ENCODE measurements at regions not wholly inside any gene's neighbourhood (a gene's known extent, or its start where the extent isn't known, plus 50 kb on each side); places are given as distances from the start of the nearest gene placed in this dataset.

GRCh38 chr11:42490506-42490905, 821.3 kb upstream of the API5 start:
- no peaks in the 10 kb centered on the region for H3K27me3 Mint-ChIP-seq
- H3K27ac Mint-ChIP-seq = no peak overlapping the region
- ATAC-seq (no peak), DNase-seq (no peak)
- no peak overlapping the region for H3K4me3 Mint-ChIP-seq
- H3K4me1 Mint-ChIP-seq = no peaks in the 10 kb centered on the region
- peaks cover 0 to 10% of the 10 kb centered on the region in 2 donors for H3K9me3 Mint-ChIP-seq

DNA sequence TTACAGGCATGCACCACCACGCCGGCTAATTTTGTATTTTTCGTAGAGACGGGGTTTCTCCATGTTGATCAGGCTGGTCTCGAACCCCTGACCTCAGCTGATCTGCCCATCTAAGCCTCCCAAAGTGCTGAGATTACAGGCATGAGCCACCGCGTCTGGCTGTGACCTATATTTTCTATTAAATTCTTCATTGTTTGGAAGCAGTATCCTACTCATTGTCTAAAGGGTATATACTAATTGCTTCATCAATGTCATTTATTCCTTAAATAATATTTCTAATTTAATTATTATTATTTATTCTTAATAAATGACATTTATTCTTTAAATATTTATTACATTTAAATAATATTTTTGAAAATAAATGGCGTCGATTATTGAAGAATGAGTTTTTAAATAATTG, 817.3 kb upstream of the API5 start:
- no peak overlapping the region for H3K4me3 Mint-ChIP-seq
- ATAC-seq (no peak), DNase-seq (no peak)
- H3K27me3 Mint-ChIP-seq = no peaks in the 10 kb centered on the region
- no peaks in the 10 kb centered on the region for H3K4me1 Mint-ChIP-seq
- H3K9me3 Mint-ChIP-seq = peaks cover 0 to 14% of the 10 kb centered on the region in 2 donors
- H3K27ac Mint-ChIP-seq = no peak overlapping the region

DNA sequence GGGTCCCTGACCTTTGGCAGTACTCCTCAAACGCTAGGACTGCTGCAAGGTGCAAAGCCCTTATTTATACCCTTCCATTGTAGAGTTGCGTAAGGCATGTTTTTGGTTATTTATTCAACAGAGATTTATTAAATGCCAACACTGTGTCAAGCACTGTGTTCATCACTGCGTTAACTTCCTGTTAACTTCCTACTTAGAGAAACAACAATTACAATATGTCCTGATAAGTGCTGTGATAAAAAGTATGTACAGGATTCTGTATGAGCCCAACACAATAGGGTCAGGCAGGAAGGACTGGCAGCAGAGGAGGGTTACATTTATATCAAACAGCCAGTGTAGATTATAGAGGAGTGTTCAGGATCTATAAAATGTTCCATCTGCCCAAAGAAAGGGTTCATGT, 812.8 kb upstream of the API5 start:
- ATAC-seq (no peak), DNase-seq (no peak)
- Mint-ChIP-seq H3K27me3 (no peaks in the 10 kb centered on the region), H3K4me3 (no peak overlapping the region), H3K9me3 (peaks cover 4 to 7% of the 10 kb centered on the region in 2 donors), H3K27ac (no peak overlapping the region), H3K4me1 (no peaks in the 10 kb centered on the region)

DNA sequence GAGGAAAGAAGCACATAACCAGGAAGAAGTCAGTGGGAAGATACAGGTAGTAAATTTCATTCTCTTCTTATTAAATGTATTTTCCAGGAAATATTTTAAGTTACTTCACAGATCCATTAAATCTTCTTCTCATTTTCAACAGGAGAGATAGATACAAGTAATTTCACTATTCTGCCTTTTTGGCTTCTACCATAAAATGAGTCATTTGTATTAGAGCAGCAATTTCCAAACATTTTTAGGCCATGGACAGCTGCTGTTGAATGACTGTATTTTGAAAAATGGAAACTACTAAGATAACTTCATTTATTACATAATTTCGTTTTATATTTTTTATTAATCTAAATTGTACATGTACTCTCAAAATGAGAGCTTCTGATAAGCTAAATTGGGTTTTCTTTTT, 809.6 kb upstream of the API5 start:
- ATAC-seq (no peak), DNase-seq (no peak)
- Mint-ChIP-seq H3K4me1 (no peaks in the 10 kb centered on the region), H3K9me3 (peaks cover 9 to 17% of the 10 kb centered on the region in 2 donors), H3K27me3 (no peaks in the 10 kb centered on the region), H3K27ac (no peak overlapping the region), H3K4me3 (no peak overlapping the region)

GRCh38 chr11:42521994-42522393, 789.8 kb upstream of the API5 start:
- no peaks in the 10 kb centered on the region for H3K27me3 Mint-ChIP-seq
- no peaks in the 10 kb centered on the region for H3K4me1 Mint-ChIP-seq
- H3K9me3 Mint-ChIP-seq = peaks cover 0 to 9% of the 10 kb centered on the region in 2 donors
- ATAC-seq (no peak), DNase-seq (no peak)
- no peak overlapping the region for H3K4me3 Mint-ChIP-seq
- H3K27ac Mint-ChIP-seq = no peak overlapping the region

DNA sequence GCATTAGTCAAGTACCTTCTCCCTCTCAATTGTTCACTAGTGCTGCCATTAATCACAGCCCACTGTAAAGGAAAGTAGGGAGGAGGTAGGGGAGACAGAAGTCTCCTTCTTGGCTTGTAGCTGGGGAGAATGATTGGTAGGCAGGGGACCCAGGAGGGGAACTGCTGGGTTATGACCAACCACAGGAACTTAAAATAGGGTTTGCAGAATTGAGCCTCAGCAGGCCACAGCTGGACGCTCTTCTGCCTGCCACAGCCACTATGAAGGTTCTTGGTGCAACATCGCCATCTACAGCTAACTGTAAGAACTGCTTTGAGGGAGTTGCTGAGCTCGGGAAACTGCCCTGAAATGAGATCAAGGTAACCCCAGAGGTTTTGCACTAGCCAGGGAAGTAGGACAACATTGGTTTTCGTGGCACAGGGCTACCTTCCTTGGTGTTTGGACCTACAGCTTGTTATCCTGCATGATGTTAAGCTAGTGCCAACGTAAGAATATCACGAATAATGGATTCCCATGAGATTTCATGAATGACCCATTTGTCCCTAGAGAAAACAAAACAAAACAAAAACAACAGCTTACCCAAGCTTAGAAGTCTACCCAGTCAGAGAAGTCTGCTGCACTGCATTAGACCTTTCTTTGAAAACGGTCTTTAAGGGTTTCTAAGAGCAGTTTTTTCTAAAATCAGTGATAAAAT, 787.1 kb upstream of the API5 start:
- ATAC-seq (no peak), DNase-seq (peak; percentile 15 to 17)
- Mint-ChIP-seq H3K27me3 (no peaks in the 10 kb centered on the region), H3K4me3 (no peak overlapping the region), H3K27ac (no peak overlapping the region), H3K4me1 (no peaks in the 10 kb centered on the region), H3K9me3 (peaks cover 0 to 9% of the 10 kb centered on the region in 2 donors)

GRCh38 chr11:42526426-42526825, 785.4 kb upstream of the API5 start:
- H3K4me3 Mint-ChIP-seq = no peak overlapping the region
- DNase-seq = no peak

GRCh38 chr11:42528471-42528870, 783.3 kb upstream of the API5 start:
- ATAC-seq (no peak), DNase-seq (no peak)
- Mint-ChIP-seq H3K4me3 (no peak overlapping the region), H3K27me3 (no peaks in the 10 kb centered on the region), H3K4me1 (no peaks in the 10 kb centered on the region), H3K9me3 (peaks cover 0 to 8% of the 10 kb centered on the region in 2 donors), H3K27ac (no peak overlapping the region)

More at GRCh38 chr11:42526426-42526825, 785.4 kb upstream of the API5 start:
- no peak for ATAC-seq
- Mint-ChIP-seq H3K9me3 (peaks cover 0 to 10% of the 10 kb centered on the region in 2 donors), H3K4me1 (no peaks in the 10 kb centered on the region), H3K27ac (no peak overlapping the region), H3K27me3 (no peaks in the 10 kb centered on the region)

GRCh38 chr11:42528911-42529310, 782.9 kb upstream of the API5 start:
- DNase-seq (no peak), ATAC-seq (no peak)
- Mint-ChIP-seq H3K4me3 (no peak overlapping the region), H3K27me3 (no peaks in the 10 kb centered on the region), H3K4me1 (no peaks in the 10 kb centered on the region), H3K27ac (peak overlapping the region in 1 of 2 donors; percentile 57), H3K9me3 (peaks cover 0 to 6% of the 10 kb centered on the region in 2 donors)

- ATAC-seq (no peak), DNase-seq (no peak)
- Mint-ChIP-seq H3K27ac (no peak overlapping the region), H3K9me3 (peaks cover 0 to under 1% of the 10 kb centered on the region in 2 donors), H3K27me3 (no peaks in the 10 kb centered on the region), H3K4me3 (no peak overlapping the region), H3K4me1 (no peaks in the 10 kb centered on the region)
These were observed 775.0 kb upstream of the API5 start for GRCh38 chr11:42536611-42537360.

DNA sequence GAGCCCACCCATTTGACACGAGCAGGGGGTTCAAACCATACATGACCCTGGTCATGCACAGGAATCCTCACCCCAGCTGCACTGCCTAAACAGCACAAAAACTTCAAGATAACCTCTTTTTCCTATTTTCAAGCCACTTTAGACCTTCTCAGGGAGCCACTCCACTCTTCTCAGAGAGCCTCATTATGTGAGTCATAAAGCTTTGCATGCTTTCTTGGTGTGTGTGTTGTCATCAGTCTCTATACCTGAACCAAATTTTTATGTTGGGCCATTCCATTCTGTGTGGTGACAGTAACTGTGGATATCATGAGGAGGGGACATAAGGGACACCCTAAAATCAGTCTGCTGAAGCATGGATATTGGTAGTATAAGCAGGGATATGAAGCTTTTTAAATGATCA, 769.5 kb upstream of the API5 start:
- Mint-ChIP-seq H3K27me3 (no peaks in the 10 kb centered on the region), H3K27ac (no peak overlapping the region), H3K9me3 (peaks cover 0 to 4% of the 10 kb centered on the region in 2 donors), H3K4me1 (no peaks in the 10 kb centered on the region), H3K4me3 (no peak overlapping the region)
- DNase-seq (no peak), ATAC-seq (no peak)

DNA sequence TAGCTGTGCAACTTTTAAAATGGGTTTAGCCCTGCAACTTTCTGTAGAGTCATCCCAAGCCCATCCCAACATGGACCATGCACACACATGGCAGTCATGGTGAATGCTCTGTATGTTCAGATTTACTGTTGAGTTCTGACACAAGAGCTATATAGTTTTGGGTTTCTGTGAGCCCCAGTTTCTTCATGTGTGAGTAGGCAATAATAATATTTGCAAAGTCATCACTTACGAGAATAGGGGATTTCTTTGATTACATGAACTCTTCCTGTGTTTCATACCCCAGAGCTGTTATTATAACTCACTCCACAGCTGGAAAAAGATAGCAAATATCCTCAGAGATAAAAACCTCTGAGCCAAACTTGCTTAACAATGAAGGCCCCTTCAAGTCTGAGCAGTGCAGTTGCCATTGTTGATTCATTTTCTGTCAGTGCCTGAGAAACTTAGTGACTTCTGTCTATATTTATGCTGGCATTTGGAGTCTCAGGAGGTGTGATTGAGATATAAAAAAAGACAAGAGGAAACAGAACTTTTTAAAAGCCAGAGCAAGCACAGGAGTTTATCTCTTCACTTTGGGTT, 767.9 kb upstream of the API5 start:
- no peak overlapping the region for H3K27ac Mint-ChIP-seq
- no peak overlapping the region for H3K4me3 Mint-ChIP-seq
- ATAC-seq (no peak), DNase-seq (no peak)
- H3K9me3 Mint-ChIP-seq = peaks cover 4 to 8% of the 10 kb centered on the region in 2 donors
- H3K27me3 Mint-ChIP-seq = no peaks in the 10 kb centered on the region
- no peaks in the 10 kb centered on the region for H3K4me1 Mint-ChIP-seq

- DNase-seq (no peak), ATAC-seq (no peak)
- H3K9me3 Mint-ChIP-seq = peaks cover 4 to 8% of the 10 kb centered on the region in 2 donors
- no peak overlapping the region for H3K27ac Mint-ChIP-seq
- no peaks in the 10 kb centered on the region for H3K4me1 Mint-ChIP-seq
- no peaks in the 10 kb centered on the region for H3K27me3 Mint-ChIP-seq
- no peak overlapping the region for H3K4me3 Mint-ChIP-seq
These were observed 767.1 kb upstream of the API5 start for GRCh38 chr11:42544726-42545125.

DNA sequence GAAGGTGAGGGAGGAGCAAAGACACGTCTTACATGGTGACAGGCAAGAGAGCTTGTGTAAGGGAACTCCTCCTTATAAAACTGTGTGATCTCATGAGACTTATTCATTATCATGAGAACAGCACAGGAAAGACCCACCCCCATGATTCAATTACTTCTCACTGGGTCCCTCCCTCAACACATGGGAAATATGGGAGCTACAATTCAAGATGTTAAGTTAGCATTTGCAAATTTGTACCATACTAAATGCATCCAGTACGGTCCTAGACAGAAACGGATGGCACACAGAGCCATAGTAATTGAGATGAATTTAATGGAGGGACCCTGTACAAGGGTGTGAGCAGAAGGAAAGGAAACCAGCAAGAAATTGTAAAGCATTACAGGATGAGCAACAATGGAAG, 765.8 kb upstream of the API5 start:
- DNase-seq = no peak
- Mint-ChIP-seq H3K4me1 (no peaks in the 10 kb centered on the region), H3K9me3 (peaks cover 4 to 8% of the 10 kb centered on the region in 2 donors), H3K4me3 (no peak overlapping the region), H3K27me3 (no peaks in the 10 kb centered on the region), H3K27ac (no peak overlapping the region)
- ATAC-seq = no peak

- ATAC-seq = no peak
- Mint-ChIP-seq H3K27me3 (no peaks in the 10 kb centered on the region), H3K4me3 (no peak overlapping the region), H3K27ac (no peak overlapping the region), H3K9me3 (peaks cover 0 to 8% of the 10 kb centered on the region in 2 donors), H3K4me1 (no peaks in the 10 kb centered on the region)
- DNase-seq = no peak
These were observed 759.0 kb upstream of the API5 start for GRCh38 chr11:42552786-42553185.

DNA sequence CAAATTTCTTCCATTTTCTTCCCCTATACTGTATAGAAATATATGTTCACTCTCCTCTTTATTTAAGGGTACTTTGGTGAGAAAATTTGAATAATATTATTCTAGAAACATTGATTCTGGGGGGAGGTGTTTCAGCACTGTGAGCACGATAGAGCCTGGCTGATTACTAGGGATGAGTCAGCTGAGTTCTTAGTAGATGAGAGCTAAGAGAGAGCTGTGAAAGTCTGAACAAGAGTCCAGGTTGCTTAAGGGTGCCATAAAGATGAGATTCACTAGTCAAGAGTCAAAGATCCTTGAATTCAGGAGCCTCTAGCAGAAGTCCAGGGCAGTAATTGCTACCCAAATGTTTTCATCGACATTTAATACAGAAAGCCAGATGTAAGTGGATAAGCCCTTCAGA, 756.6 kb upstream of the API5 start:
- H3K9me3 Mint-ChIP-seq = no peaks in the 10 kb centered on the region
- H3K27ac Mint-ChIP-seq = no peak overlapping the region
- H3K27me3 Mint-ChIP-seq = no peaks in the 10 kb centered on the region
- ATAC-seq (no peak), DNase-seq (no peak)
- no peak overlapping the region for H3K4me3 Mint-ChIP-seq
- no peaks in the 10 kb centered on the region for H3K4me1 Mint-ChIP-seq

All from stimulated activated naive CD8-positive, alpha-beta T cell treated with anti-CD3 and anti-CD28 coated beads, Interleukin-15, amount 100 ng/mL, for 72 hours (primary cell).